GM23338 (cell line): ENCODE measurements at regions not wholly inside any gene's neighbourhood (a gene's known extent, or its start where the extent isn't known, plus 50 kb on each side); places are given as distances from the start of the nearest gene placed in this dataset.

Experiments
- ATAC-seq: fragments of 200-7000 bp; cut with Tn5 transposase; 3 replicates; pipeline ENCODE4 v1.9.1; 2020
- DNase-seq: peaks from one replicate; pipeline ENCODE4 v3.0.0-alpha.2; 2015; ENCODE audit warnings: low spot score
- H2AFZ ChIP-seq: fragments of 200-600 bp; sonication (generic); 2 replicates; pipeline ENCODE4 v1.8.0; 2016; ENCODE audit warnings: antibody characterized with exemption, mild to moderate bottlenecking, moderate library complexity
- H3F3A ChIP-seq: fragments of 200-600 bp; sonication (generic); replicated peaks from 2 replicates; pipeline ENCODE4 v1.8.0; 2017; ENCODE audit warnings: antibody characterized with exemption, mixed run types, low read depth
- H3K27ac ChIP-seq: fragments of 200-600 bp; sonication (generic); 2 replicates; pipeline ENCODE4 v1.6.1; 2016; ENCODE audit warnings: low read depth
- H3K27me3 ChIP-seq: fragments of 200-600 bp; sonication (generic); 2 replicates; pipeline ENCODE4 v1.8.0; 2016; ENCODE audit warnings: mild to moderate bottlenecking, mixed run types, moderate library complexity; ENCODE audit not compliant: insufficient read depth
- H3K36me3 ChIP-seq: fragments of 200-600 bp; sonication (generic); 2 replicates; pipeline ENCODE4 v1.8.0; 2016; ENCODE audit warnings: mild to moderate bottlenecking; ENCODE audit not compliant: insufficient read depth
- H3K4me1 ChIP-seq: fragments of 200-600 bp; sonication (generic); 2 replicates; pipeline ENCODE4 v1.8.0; 2016; ENCODE audit warnings: mild to moderate bottlenecking, moderate library complexity; ENCODE audit not compliant: insufficient read depth
- H3K4me2 ChIP-seq: fragments of 200-600 bp; sonication (generic); 2 replicates; pipeline ENCODE4 v1.7.1; 2017; ENCODE audit warnings: mixed run types
- H3K4me3 ChIP-seq: fragments of 200-600 bp; sonication (generic); 2 replicates; pipeline ENCODE4 v1.6.1; 2016; ENCODE audit warnings: mixed run types
- H3K79me2 ChIP-seq: fragments of 200-600 bp; sonication (generic); replicated peaks from 2 replicates; pipeline ENCODE4 v1.8.0; 2017; ENCODE audit warnings: mild to moderate bottlenecking; ENCODE audit not compliant: insufficient read depth
- H3K9me2 ChIP-seq: fragments of 200-600 bp; sonication (generic); 2 replicates; pipeline ENCODE4 v1.8.0; 2017; ENCODE audit not compliant: insufficient read depth
- H4K20me1 ChIP-seq: fragments of 200-600 bp; sonication (generic); replicated peaks from 2 replicates; pipeline ENCODE4 v1.8.0; 2017; ENCODE audit warnings: mild to moderate bottlenecking; ENCODE audit not compliant: insufficient read depth
- H3K27ac Mint-ChIP-seq: 2 replicates; pipeline ENCODE4 v1.8.0; 2020; ENCODE audit warnings: inconsistent platforms, mild to moderate bottlenecking, moderate library complexity, mixed read lengths
- H3K27me3 Mint-ChIP-seq: 3 replicates; pipeline ENCODE4 v1.8.0; 2022; ENCODE audit warnings: low read depth, mild to moderate bottlenecking, moderate library complexity, mixed read lengths, inconsistent platforms; ENCODE audit not compliant: insufficient read depth, poor library complexity
- H3K36me3 Mint-ChIP-seq: 3 replicates; pipeline ENCODE4 v1.8.0; 2021; ENCODE audit warnings: low read depth, mild to moderate bottlenecking, inconsistent platforms, moderate library complexity, mixed read lengths
- H3K4me1 Mint-ChIP-seq: 3 replicates; pipeline ENCODE4 v1.8.0; 2020; ENCODE audit warnings: mild to moderate bottlenecking, inconsistent platforms, mixed read lengths
- H3K4me3 Mint-ChIP-seq: 3 replicates; pipeline ENCODE4 v1.8.0; 2021; ENCODE audit warnings: moderate library complexity, mild to moderate bottlenecking, inconsistent platforms, mixed read lengths
- H3K9me3 Mint-ChIP-seq: 3 replicates; pipeline ENCODE4 v1.8.0; 2020; ENCODE audit warnings: moderate library complexity, mild to moderate bottlenecking, inconsistent platforms, mixed read lengths
- CREB1 ChIP-seq: fragments of 250-450 bp; sonication (Bioruptor Pico); IDR thresholded peaks from 2 replicates; pipeline ENCODE4 v1.5.0; 2020; ENCODE audit warnings: low read depth, mild to moderate bottlenecking, moderate library complexity
- EZH2 ChIP-seq: fragments of 200-600 bp; sonication (generic); IDR thresholded peaks from one replicate; pipeline ENCODE4 v1.8.0; 2017; ENCODE audit warnings: antibody characterized with exemption, mild to moderate bottlenecking, low read depth; ENCODE audit not compliant: unreplicated experiment
- JUNB ChIP-seq: IDR thresholded peaks from one replicate; pipeline ENCODE4 v1.6.1; 2016; ENCODE audit warnings: antibody characterized with exemption; ENCODE audit not compliant: unreplicated experiment
- NANOG ChIP-seq: IDR thresholded peaks from 2 replicates; pipeline ENCODE4 v1.6.1; 2016; ENCODE audit warnings: antibody characterized with exemption, borderline replicate concordance
- POLR2AphosphoS5 ChIP-seq: IDR thresholded peaks from 2 replicates; pipeline ENCODE4 v1.6.1; 2016; ENCODE audit warnings: antibody characterized with exemption, low read depth
- STAT1 ChIP-seq: IDR thresholded peaks from one replicate; pipeline ENCODE4 v1.6.1; 2016; ENCODE audit warnings: antibody characterized with exemption; ENCODE audit not compliant: unreplicated experiment
- ZNF114 ChIP-seq: fragments of 250-450 bp; sonication (Bioruptor Pico); IDR thresholded peaks from 2 replicates; pipeline ENCODE4 v1.5.0; 2020; ENCODE audit warnings: mild to moderate bottlenecking, moderate library complexity
- ZNF331 ChIP-seq: fragments of 250-450 bp; sonication (Bioruptor Pico); IDR thresholded peaks from 2 replicates; pipeline ENCODE4 v1.5.0; 2020; ENCODE audit warnings: low read depth, mild to moderate bottlenecking, moderate library complexity
- TF ChIP-seq, protein P1 (sequence below): IDR thresholded peaks from 2 replicates; pipeline ENCODE4 v1.6.1; 2016; ENCODE audit warnings: antibody characterized with exemption
- TF ChIP-seq, protein P2 (sequence below), 2 experiments: fragments of 200-600 bp in 1 of 2; sonication (generic) in 1 of 2; conservative IDR thresholded peaks; 2 replicates each; pipeline versions ENCODE4 v1.5.1 to v1.6.1; 2016 to 2017; ENCODE audit warnings: antibody characterized with exemption in 2 of 2, low read depth in 2 of 2, mild to moderate bottlenecking in 2 of 2, moderate library complexity in 1 of 2
- TF ChIP-seq, protein P3 (sequence below): IDR thresholded peaks from one replicate; pipeline ENCODE4 v1.6.1; 2018; ENCODE audit warnings: antibody characterized with exemption; ENCODE audit not compliant: unreplicated experiment
- TF ChIP-seq, protein P4 (sequence below): fragments of 250-450 bp; sonication (Bioruptor Pico); IDR thresholded peaks from 2 replicates; pipeline ENCODE4 v1.5.0; 2020; ENCODE audit warnings: mild to moderate bottlenecking, moderate library complexity

DNA sequence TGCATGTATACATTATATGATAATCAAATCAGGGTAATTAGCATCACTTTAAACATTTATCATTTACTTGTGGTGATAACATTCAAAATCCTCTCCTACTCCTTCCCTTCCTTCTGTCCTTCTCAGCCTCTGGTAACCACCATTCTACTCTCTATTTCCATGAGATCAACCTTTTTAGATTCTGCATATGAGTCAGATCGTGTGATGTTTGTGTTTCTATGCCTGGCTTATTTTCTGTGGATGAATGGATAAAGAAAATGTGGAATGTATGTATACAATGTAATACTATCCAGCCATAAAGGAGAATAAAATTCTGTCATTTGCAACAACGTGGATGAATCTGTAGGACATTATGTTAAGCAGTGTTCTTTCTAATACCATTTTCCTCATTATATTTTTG, 123.9 kb downstream of the NAA11 start:
- Histone ChIP-seq H3K4me1 (peaks cover 13% of the 10 kb centered on the region; the same call in 1 of the 2 replicates), H3K79me2 (no peaks in the 10 kb centered on the region), H3K4me3 (no peak overlapping the region), H3K9me2 (no peaks in the 10 kb centered on the region), H3K27ac (no peak overlapping the region), H3K4me2 (no peak overlapping the region), H3K27me3 (no peaks in the 10 kb centered on the region), H3K36me3 (no peaks in the 10 kb centered on the region), H2AFZ (no peak overlapping the region), H4K20me1 (no peaks in the 10 kb centered on the region), H3F3A (no peaks in the 10 kb centered on the region)
- Mint-ChIP-seq H3K4me3 (no peak overlapping the region), H3K9me3 (peaks cover 12% of the 10 kb centered on the region), H3K27me3 (no peaks in the 10 kb centered on the region), H3K36me3 (peaks cover 11% of the 10 kb centered on the region), H3K27ac (no peak overlapping the region), H3K4me1 (peaks cover 18% of the 10 kb centered on the region; the same call in 2 of the 3 replicates)
- DNase-seq (no peak), ATAC-seq (no peak)
- TF ChIP-seq, protein P1, sequence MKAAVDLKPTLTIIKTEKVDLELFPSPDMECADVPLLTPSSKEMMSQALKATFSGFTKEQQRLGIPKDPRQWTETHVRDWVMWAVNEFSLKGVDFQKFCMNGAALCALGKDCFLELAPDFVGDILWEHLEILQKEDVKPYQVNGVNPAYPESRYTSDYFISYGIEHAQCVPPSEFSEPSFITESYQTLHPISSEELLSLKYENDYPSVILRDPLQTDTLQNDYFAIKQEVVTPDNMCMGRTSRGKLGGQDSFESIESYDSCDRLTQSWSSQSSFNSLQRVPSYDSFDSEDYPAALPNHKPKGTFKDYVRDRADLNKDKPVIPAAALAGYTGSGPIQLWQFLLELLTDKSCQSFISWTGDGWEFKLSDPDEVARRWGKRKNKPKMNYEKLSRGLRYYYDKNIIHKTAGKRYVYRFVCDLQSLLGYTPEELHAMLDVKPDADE: no peak
- TF ChIP-seq, protein P2, sequence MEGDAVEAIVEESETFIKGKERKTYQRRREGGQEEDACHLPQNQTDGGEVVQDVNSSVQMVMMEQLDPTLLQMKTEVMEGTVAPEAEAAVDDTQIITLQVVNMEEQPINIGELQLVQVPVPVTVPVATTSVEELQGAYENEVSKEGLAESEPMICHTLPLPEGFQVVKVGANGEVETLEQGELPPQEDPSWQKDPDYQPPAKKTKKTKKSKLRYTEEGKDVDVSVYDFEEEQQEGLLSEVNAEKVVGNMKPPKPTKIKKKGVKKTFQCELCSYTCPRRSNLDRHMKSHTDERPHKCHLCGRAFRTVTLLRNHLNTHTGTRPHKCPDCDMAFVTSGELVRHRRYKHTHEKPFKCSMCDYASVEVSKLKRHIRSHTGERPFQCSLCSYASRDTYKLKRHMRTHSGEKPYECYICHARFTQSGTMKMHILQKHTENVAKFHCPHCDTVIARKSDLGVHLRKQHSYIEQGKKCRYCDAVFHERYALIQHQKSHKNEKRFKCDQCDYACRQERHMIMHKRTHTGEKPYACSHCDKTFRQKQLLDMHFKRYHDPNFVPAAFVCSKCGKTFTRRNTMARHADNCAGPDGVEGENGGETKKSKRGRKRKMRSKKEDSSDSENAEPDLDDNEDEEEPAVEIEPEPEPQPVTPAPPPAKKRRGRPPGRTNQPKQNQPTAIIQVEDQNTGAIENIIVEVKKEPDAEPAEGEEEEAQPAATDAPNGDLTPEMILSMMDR (conservative IDR thresholded peaks at IDR 0.05; ENCODE audit: low read depth in 2 of 2): no peak
- TF ChIP-seq EZH2 (no peak), NANOG (no peak), JUNB (no peak), POLR2AphosphoS5 (no peak), CREB1 (CRISPR knock-in tag) (no peak), STAT1 (no peak), ZNF331 (CRISPR knock-in tag) (no peak), ZNF114 (CRISPR knock-in tag) (no peak)
- TF ChIP-seq, protein P3, sequence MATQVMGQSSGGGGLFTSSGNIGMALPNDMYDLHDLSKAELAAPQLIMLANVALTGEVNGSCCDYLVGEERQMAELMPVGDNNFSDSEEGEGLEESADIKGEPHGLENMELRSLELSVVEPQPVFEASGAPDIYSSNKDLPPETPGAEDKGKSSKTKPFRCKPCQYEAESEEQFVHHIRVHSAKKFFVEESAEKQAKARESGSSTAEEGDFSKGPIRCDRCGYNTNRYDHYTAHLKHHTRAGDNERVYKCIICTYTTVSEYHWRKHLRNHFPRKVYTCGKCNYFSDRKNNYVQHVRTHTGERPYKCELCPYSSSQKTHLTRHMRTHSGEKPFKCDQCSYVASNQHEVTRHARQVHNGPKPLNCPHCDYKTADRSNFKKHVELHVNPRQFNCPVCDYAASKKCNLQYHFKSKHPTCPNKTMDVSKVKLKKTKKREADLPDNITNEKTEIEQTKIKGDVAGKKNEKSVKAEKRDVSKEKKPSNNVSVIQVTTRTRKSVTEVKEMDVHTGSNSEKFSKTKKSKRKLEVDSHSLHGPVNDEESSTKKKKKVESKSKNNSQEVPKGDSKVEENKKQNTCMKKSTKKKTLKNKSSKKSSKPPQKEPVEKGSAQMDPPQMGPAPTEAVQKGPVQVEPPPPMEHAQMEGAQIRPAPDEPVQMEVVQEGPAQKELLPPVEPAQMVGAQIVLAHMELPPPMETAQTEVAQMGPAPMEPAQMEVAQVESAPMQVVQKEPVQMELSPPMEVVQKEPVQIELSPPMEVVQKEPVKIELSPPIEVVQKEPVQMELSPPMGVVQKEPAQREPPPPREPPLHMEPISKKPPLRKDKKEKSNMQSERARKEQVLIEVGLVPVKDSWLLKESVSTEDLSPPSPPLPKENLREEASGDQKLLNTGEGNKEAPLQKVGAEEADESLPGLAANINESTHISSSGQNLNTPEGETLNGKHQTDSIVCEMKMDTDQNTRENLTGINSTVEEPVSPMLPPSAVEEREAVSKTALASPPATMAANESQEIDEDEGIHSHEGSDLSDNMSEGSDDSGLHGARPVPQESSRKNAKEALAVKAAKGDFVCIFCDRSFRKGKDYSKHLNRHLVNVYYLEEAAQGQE: no peak
- TF ChIP-seq, protein P4, sequence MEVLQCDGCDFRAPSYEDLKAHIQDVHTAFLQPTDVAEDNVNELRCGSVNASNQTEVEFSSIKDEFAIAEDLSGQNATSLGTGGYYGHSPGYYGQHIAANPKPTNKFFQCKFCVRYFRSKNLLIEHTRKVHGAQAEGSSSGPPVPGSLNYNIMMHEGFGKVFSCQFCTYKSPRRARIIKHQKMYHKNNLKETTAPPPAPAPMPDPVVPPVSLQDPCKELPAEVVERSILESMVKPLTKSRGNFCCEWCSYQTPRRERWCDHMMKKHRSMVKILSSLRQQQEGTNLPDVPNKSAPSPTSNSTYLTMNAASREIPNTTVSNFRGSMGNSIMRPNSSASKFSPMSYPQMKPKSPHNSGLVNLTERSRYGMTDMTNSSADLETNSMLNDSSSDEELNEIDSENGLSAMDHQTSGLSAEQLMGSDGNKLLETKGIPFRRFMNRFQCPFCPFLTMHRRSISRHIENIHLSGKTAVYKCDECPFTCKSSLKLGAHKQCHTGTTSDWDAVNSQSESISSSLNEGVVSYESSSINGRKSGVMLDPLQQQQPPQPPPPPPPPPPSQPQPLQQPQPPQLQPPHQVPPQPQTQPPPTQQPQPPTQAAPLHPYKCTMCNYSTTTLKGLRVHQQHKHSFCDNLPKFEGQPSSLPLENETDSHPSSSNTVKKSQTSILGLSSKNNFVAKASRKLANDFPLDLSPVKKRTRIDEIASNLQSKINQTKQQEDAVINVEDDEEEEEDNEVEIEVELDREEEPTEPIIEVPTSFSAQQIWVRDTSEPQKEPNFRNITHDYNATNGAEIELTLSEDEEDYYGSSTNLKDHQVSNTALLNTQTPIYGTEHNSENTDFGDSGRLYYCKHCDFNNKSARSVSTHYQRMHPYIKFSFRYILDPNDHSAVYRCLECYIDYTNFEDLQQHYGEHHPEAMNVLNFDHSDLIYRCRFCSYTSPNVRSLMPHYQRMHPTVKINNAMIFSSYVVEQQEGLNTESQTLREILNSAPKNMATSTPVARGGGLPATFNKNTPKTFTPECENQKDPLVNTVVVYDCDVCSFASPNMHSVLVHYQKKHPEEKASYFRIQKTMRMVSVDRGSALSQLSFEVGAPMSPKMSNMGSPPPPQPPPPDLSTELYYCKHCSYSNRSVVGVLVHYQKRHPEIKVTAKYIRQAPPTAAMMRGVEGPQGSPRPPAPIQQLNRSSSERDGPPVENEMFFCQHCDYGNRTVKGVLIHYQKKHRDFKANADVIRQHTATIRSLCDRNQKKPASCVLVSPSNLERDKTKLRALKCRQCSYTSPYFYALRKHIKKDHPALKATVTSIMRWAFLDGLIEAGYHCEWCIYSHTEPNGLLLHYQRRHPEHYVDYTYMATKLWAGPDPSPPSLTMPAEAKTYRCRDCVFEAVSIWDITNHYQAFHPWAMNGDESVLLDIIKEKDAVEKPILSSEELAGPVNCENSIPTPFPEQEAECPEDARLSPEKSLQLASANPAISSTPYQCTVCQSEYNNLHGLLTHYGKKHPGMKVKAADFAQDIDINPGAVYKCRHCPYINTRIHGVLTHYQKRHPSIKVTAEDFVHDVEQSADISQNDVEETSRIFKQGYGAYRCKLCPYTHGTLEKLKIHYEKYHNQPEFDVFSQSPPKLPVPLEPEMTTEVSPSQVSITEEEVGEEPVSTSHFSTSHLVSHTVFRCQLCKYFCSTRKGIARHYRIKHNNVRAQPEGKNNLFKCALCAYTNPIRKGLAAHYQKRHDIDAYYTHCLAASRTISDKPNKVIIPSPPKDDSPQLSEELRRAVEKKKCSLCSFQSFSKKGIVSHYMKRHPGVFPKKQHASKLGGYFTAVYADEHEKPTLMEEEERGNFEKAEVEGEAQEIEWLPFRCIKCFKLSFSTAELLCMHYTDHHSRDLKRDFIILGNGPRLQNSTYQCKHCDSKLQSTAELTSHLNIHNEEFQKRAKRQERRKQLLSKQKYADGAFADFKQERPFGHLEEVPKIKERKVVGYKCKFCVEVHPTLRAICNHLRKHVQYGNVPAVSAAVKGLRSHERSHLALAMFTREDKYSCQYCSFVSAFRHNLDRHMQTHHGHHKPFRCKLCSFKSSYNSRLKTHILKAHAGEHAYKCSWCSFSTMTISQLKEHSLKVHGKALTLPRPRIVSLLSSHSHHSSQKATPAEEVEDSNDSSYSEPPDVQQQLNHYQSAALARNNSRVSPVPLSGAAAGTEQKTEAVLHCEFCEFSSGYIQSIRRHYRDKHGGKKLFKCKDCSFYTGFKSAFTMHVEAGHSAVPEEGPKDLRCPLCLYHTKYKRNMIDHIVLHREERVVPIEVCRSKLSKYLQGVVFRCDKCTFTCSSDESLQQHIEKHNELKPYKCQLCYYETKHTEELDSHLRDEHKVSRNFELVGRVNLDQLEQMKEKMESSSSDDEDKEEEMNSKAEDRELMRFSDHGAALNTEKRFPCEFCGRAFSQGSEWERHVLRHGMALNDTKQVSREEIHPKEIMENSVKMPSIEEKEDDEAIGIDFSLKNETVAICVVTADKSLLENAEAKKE (CRISPR knock-in tag): no peak
